ENCODE measurements at regions not wholly inside any gene's neighbourhood (a gene's known extent, or its start where the extent isn't known, plus 50 kb on each side); places are given as distances from the start of the nearest gene placed in this dataset.

GRCh38 chr12:91854725-91855124 lies 290.9 kb downstream of the BTG1 start:
- no peak for DNase-seq
- ChIA-PET POLR2A (ENCODE audit: unreplicated experiment) (no interaction called here), CTCF (no interaction called here)
- Histone ChIP-seq H3F3A (ENCODE audit: insufficient read depth, low read depth) (no peaks in the 10 kb centered on the region), H3K27ac (no peak overlapping the region), H3K9me2 (ENCODE audit: insufficient read depth) (0 out of 2 replicates have a peak, but pooled peaks cover 1% of the 10 kb centered on the region), H4K20me1 (ENCODE audit: insufficient read depth) (no peaks in the 10 kb centered on the region), H3K4me2 (no peak overlapping the region), H3K27me3 (ENCODE audit: insufficient read depth, low read depth) (no peaks in the 10 kb centered on the region), H2AFZ (no peak overlapping the region), H3K79me2 (ENCODE audit: low read depth) (no peaks in the 10 kb centered on the region), H3K4me3 (no peak overlapping the region), H3K9me3 (ENCODE audit: insufficient read depth, low read depth) (no peaks in the 10 kb centered on the region), H3K4me1 (replicated peaks; ENCODE audit: insufficient read depth) (no peaks in the 10 kb centered on the region), H3K36me3 (ENCODE audit: low read depth) (no peaks in the 10 kb centered on the region)
- intact Hi-C loops (cut with micrococcal nuclease; ENCODE audit: unreplicated experiment) = no loop called here
- BruUV-seq (replicated peaks) = no TSS peak
- TF ChIP-seq, protein P1, sequence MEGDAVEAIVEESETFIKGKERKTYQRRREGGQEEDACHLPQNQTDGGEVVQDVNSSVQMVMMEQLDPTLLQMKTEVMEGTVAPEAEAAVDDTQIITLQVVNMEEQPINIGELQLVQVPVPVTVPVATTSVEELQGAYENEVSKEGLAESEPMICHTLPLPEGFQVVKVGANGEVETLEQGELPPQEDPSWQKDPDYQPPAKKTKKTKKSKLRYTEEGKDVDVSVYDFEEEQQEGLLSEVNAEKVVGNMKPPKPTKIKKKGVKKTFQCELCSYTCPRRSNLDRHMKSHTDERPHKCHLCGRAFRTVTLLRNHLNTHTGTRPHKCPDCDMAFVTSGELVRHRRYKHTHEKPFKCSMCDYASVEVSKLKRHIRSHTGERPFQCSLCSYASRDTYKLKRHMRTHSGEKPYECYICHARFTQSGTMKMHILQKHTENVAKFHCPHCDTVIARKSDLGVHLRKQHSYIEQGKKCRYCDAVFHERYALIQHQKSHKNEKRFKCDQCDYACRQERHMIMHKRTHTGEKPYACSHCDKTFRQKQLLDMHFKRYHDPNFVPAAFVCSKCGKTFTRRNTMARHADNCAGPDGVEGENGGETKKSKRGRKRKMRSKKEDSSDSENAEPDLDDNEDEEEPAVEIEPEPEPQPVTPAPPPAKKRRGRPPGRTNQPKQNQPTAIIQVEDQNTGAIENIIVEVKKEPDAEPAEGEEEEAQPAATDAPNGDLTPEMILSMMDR (conservative IDR thresholded peaks at IDR 0.05) = no peak
- no peak for TF ChIP-seq EZH2 (IDR thresholded peaks at IDR 0.05; ENCODE audit: low read depth)

DNA sequence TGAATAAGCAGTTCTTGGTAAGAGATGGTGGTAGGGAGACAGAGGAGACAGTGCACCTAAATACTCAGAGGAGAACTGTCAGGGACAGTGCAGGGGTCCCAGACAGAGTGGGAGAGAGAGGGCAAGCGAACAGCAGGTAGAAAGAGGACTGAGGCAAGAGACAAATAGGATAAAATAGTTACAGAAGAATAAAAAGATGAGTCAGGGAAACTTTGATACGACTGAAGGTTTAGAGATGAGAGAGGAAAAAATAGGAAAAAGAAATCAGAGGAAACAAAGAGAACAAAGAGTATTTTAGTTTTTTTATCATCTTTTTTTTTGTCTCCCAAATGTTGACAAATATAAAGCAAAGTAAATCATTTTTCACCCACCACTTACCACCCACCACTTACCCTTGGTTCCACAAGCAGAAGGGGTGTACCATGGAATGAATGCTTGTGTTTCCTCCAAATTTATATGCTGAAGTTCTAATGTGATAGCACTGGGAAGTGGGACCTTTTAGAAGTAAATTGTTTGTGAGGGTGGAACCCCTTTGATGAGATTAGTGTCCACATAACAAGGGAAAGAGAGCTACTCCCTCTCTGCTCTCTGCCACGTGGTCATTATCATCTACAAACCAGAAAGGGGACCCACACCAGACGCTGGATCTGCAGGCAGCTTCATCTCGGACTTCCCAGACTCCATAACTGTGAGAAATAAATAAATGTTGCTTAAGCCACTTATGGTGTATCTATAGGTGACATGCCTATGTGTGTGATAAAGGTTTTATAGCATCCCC lies 292.1 kb downstream of the BTG1 start:
- ChIA-PET POLR2A (ENCODE audit: unreplicated experiment) (no interaction called here), CTCF (no interaction called here)
- H3K4me3 ChIP-seq = no peak overlapping the region
- no peak overlapping the region for H3K27ac ChIP-seq
- DNase-seq = no peak
- no peaks in the 10 kb centered on the region for H3F3A ChIP-seq (ENCODE audit: insufficient read depth, low read depth)
- BruUV-seq (replicated peaks) = no TSS peak
- H3K4me1 ChIP-seq (replicated peaks; ENCODE audit: insufficient read depth) = no peaks in the 10 kb centered on the region
- no peak overlapping the region for H2AFZ ChIP-seq
- no peaks in the 10 kb centered on the region for H3K27me3 ChIP-seq (ENCODE audit: insufficient read depth, low read depth)
- no peaks in the 10 kb centered on the region for H3K79me2 ChIP-seq (ENCODE audit: low read depth)
- 0 out of 2 replicates have a peak, but pooled peaks cover 3% of the 10 kb centered on the region for H3K9me2 ChIP-seq (ENCODE audit: insufficient read depth)
- H4K20me1 ChIP-seq (ENCODE audit: insufficient read depth) = no peaks in the 10 kb centered on the region
- intact Hi-C loops (cut with micrococcal nuclease; ENCODE audit: unreplicated experiment) = no loop called here
- H3K4me2 ChIP-seq = no peak overlapping the region
- H3K9me3 ChIP-seq (ENCODE audit: insufficient read depth, low read depth) = no peaks in the 10 kb centered on the region
- H3K36me3 ChIP-seq (ENCODE audit: low read depth) = no peaks in the 10 kb centered on the region
- TF ChIP-seq EZH2 (IDR thresholded peaks at IDR 0.05; ENCODE audit: low read depth) = no peak
- TF ChIP-seq, protein P1 (conservative IDR thresholded peaks at IDR 0.05) = no peak

DNA sequence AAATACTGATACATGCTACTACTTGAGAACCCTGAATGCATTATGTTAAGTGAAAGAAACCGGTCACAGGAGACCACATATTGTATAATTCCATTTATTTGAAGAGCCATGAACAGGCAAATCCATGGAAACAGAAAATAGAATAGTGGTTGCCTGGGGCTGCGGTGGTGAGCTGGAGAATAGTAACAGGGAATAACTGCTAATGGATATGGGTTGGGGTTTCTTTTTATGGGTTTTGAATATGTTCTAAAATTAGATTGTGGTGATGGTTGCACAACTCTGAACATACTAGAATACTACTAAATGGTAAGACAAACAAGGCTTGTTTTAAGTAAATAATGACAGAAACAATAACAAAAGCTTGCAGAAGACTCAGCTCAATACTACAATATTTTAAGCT lies 293.0 kb downstream of the BTG1 start:
- TF ChIP-seq, protein P1 (conservative IDR thresholded peaks at IDR 0.05) = no peak
- TF ChIP-seq EZH2 (IDR thresholded peaks at IDR 0.05; ENCODE audit: low read depth) = no peak
- ChIA-PET POLR2A (ENCODE audit: unreplicated experiment) (no interaction called here), CTCF (no interaction called here)
- Histone ChIP-seq H3K4me3 (no peak overlapping the region), H3K27me3 (ENCODE audit: insufficient read depth, low read depth) (no peaks in the 10 kb centered on the region), H3K9me2 (ENCODE audit: insufficient read depth) (0 out of 2 replicates have a peak, but pooled peaks cover 3% of the 10 kb centered on the region), H3K36me3 (ENCODE audit: low read depth) (no peaks in the 10 kb centered on the region), H3K9me3 (ENCODE audit: insufficient read depth, low read depth) (no peaks in the 10 kb centered on the region), H3F3A (ENCODE audit: insufficient read depth, low read depth) (no peaks in the 10 kb centered on the region), H3K79me2 (ENCODE audit: low read depth) (no peaks in the 10 kb centered on the region), H4K20me1 (ENCODE audit: insufficient read depth) (no peaks in the 10 kb centered on the region), H3K4me2 (no peak overlapping the region), H3K4me1 (replicated peaks; ENCODE audit: insufficient read depth) (no peaks in the 10 kb centered on the region), H3K27ac (no peak overlapping the region), H2AFZ (no peak overlapping the region)
- intact Hi-C loops (cut with micrococcal nuclease; ENCODE audit: unreplicated experiment) = no loop called here
- no peak for DNase-seq
- no TSS peak for BruUV-seq (replicated peaks)

All from PC-9 (cell line).